Muscle of leg (tissue), 3 donors: ENCODE measurements at regions not wholly inside any gene's neighbourhood (a gene's known extent, or its start where the extent isn't known, plus 50 kb on each side); places are given as distances from the start of the nearest gene placed in this dataset.
A peak's percentile ranks its signal among the peaks of the same experiment; 100 is the strongest.
"Not testable (repeated sequence)": the region's sequence is repeated elsewhere in the genome, so short reads cannot be mapped to it uniquely, and the experiment has no call there.

Experiments used
- DNase-seq: peaks from one replicate; pipeline ENCODE4 v3.0.0; 2013
- H3K27ac ChIP-seq: one replicate; pipeline ENCODE4 v1.5.1; 2013; ENCODE audit warnings: mild to moderate bottlenecking, low read length, control low read depth
- H3K27me3 ChIP-seq: one replicate; pipeline ENCODE4 v1.6.1; 2013; ENCODE audit warnings: low read length; ENCODE audit not compliant: control insufficient read depth, insufficient read depth
- H3K36me3 ChIP-seq: one replicate; pipeline ENCODE4 v1.6.1; 2013; ENCODE audit warnings: low read length; ENCODE audit not compliant: control insufficient read depth, insufficient read depth
- H3K4me1 ChIP-seq: one replicate; pipeline ENCODE4 v1.6.1; 2013; ENCODE audit warnings: low read length; ENCODE audit not compliant: control insufficient read depth, insufficient read depth
- H3K4me3 ChIP-seq: one replicate; pipeline ENCODE4 v1.5.1; 2013; ENCODE audit warnings: low read length, control low read depth
- H3K9me3 ChIP-seq: replicated peaks from 2 replicates; pipeline ENCODE4 v1.6.1; 2013; ENCODE audit warnings: low read depth, low read length; ENCODE audit not compliant: control insufficient read depth
- WGBS: methylation state at CpG from one replicate; pipeline ENCODE4 v1.1.5; 2013; ENCODE audit warnings: missing lambda C conversion rate; ENCODE audit not compliant: insufficient coverage; 5-methylcytosine and 5-hydroxymethylcytosine counted together

DNA sequence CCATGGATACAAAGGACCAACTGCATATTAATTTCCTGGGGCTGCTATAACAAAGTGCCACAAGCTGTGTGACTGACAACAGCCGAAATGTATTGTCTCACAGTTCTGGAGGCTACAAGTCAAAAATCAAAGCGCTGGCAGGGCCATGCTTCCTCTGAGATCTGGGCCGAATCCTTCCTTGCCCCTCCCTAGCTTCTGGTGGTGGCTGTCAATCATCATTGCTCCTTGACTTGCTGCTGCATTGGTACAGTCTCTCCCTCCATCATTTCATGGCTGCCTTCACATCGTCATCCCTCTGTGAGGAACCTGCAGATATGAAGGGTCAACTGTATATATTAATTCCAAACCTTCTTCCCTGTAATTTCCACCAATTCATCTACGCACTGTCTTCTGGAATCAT is 118.3 kb downstream of the EXOC5 start:
- H3K27me3 ChIP-seq = no peaks in the 10 kb centered on the region
- 89% methylated on average over 5 of the region's 5 CpGs for WGBS
- H3K9me3 ChIP-seq = no peaks in the 10 kb centered on the region
- no peak overlapping the region for H3K27ac ChIP-seq
- H3K4me3 ChIP-seq = no peak overlapping the region
- no peaks in the 10 kb centered on the region for H3K4me1 ChIP-seq
- H3K36me3 ChIP-seq = no peaks in the 10 kb centered on the region
- no peak for DNase-seq

DNA sequence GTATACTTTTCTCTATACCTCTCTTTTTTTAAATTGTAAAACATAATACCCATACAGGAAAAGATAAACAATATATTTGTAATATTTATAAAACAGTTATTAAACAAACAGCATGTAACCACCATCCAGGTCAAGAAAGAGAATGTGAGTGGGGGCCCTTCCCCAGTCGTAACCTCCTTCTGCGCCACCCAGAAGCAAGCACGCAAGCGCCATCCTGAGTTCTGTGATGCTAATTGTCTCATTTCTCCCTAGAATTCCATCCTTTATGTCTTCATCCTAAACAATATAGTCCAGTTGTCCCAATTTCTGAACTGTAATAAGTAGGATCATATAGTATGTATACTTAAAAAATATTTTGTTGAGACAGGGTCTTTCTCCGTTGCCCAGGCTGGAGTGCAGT is 129.5 kb downstream of the EXOC5 start:
- H3K27me3 ChIP-seq = no peaks in the 10 kb centered on the region
- H3K9me3 ChIP-seq = no peaks in the 10 kb centered on the region
- no peak overlapping the region for H3K4me3 ChIP-seq
- no peak overlapping the region for H3K27ac ChIP-seq
- H3K4me1 ChIP-seq = peaks cover 5% of the 10 kb centered on the region
- 67% methylated on average over 1 of the region's 5 CpGs for WGBS
- DNase-seq = no peak
- H3K36me3 ChIP-seq = no peaks in the 10 kb centered on the region

DNA sequence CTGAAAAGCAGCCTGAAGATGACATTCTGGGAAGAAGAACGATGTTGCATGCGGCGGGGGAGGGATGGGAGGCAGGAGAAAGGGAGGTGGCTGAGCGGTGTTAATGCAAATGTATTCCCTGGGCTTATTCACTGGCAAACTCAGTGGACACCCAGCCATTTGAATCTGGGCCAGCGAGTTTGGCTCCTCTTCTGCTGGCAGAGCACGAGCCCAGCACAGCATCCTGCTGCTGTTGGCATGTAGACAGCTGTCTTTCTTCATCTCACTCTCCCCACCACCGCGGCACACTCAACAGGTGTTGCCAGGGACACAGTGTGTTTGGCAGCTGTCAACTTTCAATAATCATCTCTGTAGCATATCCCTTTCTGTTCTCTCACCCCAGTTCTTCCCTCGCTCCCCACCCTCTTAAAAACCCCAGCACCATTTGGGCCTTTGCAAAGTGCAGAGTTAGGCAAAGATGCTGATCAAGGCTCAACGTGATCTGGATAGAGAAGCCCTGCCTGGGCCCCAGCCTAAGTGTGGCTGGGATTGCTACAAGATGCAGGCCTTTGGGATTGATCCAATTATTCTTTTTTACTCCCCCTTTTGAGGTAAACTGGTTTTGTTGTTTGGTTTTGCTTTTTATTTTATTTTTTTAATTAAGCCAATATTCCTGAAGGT is 131.9 kb downstream of the EXOC5 start:
- Histone ChIP-seq H3K4me3 (no peak overlapping the region), H3K27me3 (no peaks in the 10 kb centered on the region), H3K36me3 (no peaks in the 10 kb centered on the region), H3K4me1 (peaks cover 5% of the 10 kb centered on the region), H3K27ac (no peak overlapping the region), H3K9me3 (no peaks in the 10 kb centered on the region)
- WGBS = 13% methylated on average over 4 of the region's 10 CpGs
- peak; percentile 72 for DNase-seq

DNA sequence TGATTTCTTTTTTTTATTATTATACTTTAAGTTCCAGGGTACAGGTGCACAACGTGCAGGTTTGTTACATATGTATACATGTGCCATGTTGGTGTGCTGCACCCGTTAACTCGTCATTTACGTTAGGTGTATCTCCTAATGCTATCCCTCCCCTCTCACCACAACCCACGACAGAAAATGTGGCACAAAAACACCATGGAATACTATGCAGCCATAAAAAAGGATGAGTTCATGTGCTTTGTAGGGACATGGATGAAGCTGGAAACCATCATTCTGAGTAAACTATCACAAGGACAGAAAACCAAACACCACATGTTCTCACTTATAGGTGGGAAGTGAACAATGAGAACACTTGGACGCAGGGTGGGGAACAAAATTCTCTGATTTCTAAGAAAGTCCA is 140.9 kb downstream of the EXOC5 start:
- DNase-seq, H3K27me3 ChIP-seq, H3K4me1 ChIP-seq, H3K27ac ChIP-seq, H3K9me3 ChIP-seq, H3K36me3 ChIP-seq, H3K4me3 ChIP-seq: not testable (repeated sequence)
- no CpG with 5 or more reads among the region's 6 CpGs for WGBS

DNA sequence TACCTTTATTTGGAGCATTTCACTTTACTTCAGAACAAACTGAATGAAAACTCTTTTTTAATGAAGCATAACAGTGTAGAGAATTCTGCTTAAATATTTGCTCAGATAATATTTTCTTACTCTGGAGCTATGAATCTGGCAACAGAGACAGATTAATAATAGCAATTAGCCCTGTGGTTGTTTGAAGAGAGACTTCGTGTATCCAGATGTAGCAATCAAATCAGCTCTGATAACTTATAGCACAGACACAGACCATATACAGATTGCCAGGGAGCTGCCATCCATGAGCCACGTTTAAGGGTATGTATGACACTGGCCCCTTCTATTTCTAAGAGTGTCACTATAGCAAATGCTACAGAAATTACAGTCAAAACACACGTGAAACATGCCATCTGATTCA is 146.6 kb downstream of the EXOC5 start:
- Histone ChIP-seq H3K9me3 (no peaks in the 10 kb centered on the region), H3K36me3 (no peaks in the 10 kb centered on the region), H3K27me3 (no peaks in the 10 kb centered on the region), H3K27ac (no peak overlapping the region), H3K4me1 (no peaks in the 10 kb centered on the region), H3K4me3 (no peak overlapping the region)
- WGBS = no CpG with 5 or more reads among the region's 3 CpGs
- DNase-seq = no peak

DNA sequence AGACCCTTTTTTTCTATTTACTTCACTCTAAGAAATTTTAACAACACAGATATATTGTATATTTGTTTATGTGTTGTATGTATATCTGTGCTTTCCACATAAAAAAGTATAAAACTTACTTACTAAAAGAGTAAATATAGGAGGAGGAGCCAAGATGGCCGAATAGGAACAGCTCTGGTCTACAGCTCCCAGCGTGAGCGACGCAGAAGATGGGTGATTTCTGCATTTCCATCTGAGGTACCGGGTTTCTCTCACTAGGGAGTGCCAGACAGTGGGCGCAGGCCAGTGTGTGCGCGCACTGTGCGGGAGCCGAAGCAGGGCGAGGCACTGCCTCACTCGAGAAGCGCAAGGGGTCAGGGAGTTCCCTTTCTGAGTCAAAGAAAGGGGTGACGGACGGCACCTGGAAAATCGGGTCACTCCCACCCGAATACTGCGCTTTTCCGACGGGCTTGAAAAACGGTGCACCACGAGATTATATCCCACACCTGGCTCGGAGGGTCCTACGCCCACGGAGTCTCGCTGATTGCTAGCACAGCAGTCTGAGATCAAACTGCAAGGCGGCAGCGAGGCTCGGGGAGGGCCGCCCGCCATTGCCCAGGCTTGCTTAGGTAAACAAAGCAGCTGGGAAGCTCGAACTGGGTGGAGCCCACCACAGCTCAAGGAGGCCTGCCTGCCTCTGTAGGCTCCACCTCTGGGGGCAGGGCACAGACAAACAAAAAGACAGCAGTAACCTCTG is 156.5 kb downstream of the EXOC5 start:
- not testable (repeated sequence) for H3K4me1 ChIP-seq, H3K27ac ChIP-seq, H3K4me3 ChIP-seq, DNase-seq, H3K9me3 ChIP-seq, H3K27me3 ChIP-seq, H3K36me3 ChIP-seq
- WGBS = no CpG with 5 or more reads among the region's 32 CpGs

DNA sequence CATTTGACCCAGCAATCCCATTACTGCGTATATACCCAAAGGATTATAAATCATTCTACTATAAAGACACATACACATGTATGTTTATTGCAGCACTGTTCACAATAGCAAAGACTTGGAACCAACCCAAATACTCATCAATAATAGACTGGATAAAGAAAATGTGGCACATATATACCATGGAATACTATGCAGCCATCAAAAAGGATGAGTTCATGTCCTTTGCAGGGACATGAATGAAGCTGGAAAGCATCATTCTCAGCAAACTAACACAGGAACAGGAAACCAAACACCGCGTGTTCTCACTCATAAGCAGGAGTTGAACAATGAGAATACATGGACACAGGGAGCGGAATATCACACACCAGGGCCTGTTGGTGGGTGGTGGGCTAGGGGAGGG is 158.3 kb downstream of the EXOC5 start:
- not testable (repeated sequence) for H3K4me1 ChIP-seq, H3K27ac ChIP-seq, H3K27me3 ChIP-seq, H3K4me3 ChIP-seq, H3K36me3 ChIP-seq, H3K9me3 ChIP-seq, DNase-seq
- WGBS = no CpG with 5 or more reads among the region's 4 CpGs

DNA sequence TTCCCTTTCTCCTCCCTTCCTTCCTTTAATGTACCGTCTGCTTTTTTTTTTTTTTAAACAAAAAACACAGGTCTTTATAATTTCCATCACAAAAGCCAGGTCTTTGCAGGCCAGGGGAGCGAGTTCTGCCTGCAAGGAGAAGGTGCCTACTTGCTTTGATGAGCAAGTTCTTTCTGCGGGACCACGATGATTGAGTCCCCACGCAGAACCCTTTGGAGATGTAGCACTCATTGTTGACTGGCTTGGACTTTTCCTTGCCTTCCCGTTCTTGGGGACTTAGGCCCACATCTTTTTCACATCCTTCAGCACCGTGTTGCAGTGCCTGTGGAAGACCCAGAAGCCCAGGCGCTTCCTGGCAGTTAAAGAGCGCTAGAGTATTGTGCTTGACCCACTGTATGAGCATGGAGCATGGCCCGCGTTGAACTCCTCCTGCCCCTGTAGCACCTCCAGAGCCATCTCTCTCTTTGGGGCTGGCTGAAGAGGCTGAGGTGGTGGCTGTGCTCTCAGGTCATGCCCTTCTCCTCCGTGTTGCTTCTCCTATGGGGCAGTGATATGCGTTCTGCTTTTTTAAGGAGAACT is 177.6 kb downstream of the EXOC5 start:
- Histone ChIP-seq H3K9me3 (no peaks in the 10 kb centered on the region), H3K27me3 (no peaks in the 10 kb centered on the region), H3K4me3 (no peak overlapping the region), H3K27ac (no peak overlapping the region), H3K36me3 (no peaks in the 10 kb centered on the region), H3K4me1 (no peaks in the 10 kb centered on the region)
- no peak for DNase-seq
- WGBS = 68% methylated on average over 6 of the region's 13 CpGs

DNA sequence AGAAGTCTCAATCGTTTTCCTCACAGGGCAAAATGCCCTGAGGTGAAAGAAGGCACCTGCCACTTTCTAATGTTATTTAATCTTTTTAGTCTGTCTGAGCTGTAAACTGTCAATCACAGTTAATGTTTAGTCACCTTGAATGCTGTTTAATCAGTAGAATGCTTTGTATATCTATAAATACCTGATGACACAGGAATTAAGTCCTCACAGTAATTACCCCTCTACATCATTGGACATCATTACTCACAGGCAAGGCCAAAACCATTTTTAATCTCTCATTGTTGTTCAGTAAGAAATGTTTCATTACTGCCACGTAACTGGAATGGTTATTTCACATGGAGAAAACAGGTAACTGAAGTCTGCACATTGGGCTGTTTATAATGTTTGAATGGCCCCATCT is 178.8 kb downstream of the EXOC5 start:
- Histone ChIP-seq H3K9me3 (no peaks in the 10 kb centered on the region), H3K36me3 (no peaks in the 10 kb centered on the region), H3K4me1 (no peaks in the 10 kb centered on the region), H3K27ac (no peak overlapping the region), H3K27me3 (no peaks in the 10 kb centered on the region), H3K4me3 (no peak overlapping the region)
- no CpG with 5 or more reads among the region's 2 CpGs for WGBS
- no peak for DNase-seq

DNA sequence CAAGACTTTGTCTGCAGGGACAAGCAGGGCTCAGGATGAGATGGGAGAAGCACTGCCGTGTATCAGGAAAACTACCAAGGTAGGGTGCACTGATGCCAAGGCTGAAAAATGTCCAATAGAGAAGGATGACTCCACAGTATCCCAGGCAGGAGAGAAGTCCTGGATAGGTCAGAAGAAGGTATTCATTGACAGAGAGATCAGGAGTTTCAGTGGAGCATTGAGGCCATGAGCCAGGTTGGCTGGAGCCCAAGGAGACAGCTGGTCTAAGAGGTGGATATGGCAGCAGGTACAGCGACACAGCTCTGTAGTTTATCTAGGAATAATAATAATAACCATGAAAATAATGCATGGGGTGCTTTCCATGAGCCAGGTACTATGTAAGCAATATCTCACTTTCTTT is 180.9 kb downstream of the EXOC5 start:
- Histone ChIP-seq H3K9me3 (no peaks in the 10 kb centered on the region), H3K4me3 (no peak overlapping the region), H3K27ac (no peak overlapping the region), H3K27me3 (no peaks in the 10 kb centered on the region), H3K36me3 (no peaks in the 10 kb centered on the region), H3K4me1 (no peaks in the 10 kb centered on the region)
- DNase-seq = no peak
- 82% methylated on average over 1 of the region's 2 CpGs for WGBS
